IMR-90 (cell line): ENCODE measurements at regions not wholly inside any gene's neighbourhood (a gene's known extent, or its start where the extent isn't known, plus 50 kb on each side); places are given as distances from the start of the nearest gene placed in this dataset.

Experiments
- ATAC-seq: fragments of 200-7000 bp; cut with Tn5 transposase; 2 replicates; pipeline ENCODE4 v1.9.1; 2020; ENCODE audit warnings: low read depth, mild to moderate bottlenecking, moderate library complexity
- BruUV-seq: library from RNA; stranded (reverse); fragments of 400-500 nt; replicated peaks from 2 replicates; lab custom pipeline; 2021; lab: Mats Ljungman, UMichigan
- CTCF ChIA-PET: fragments of 300-600 bp; formaldehyde crosslinking; extraction: SDS; loops from one replicate; lab custom pipeline; 2021; ENCODE audit warnings: antibody characterized with exemption; lab: Yijun Ruan, JAX
- POLR2A ChIA-PET: fragments of 300-600 bp; sonication (Branson Sonifier 250); formaldehyde crosslinking; loops from one replicate; lab custom pipeline; 2022; ENCODE audit warnings: antibody characterized with exemption; ENCODE audit not compliant: unreplicated experiment; lab: Charles Lee
- DNase-seq: peaks from one replicate; pipeline ENCODE4 v3.0.0; 2013
- H2AFZ ChIP-seq: replicated peaks from 2 replicates; pipeline ENCODE3; 2013; ENCODE audit warnings: low read length, mild to moderate bottlenecking; ENCODE audit not compliant: poor library complexity
- H2AK5ac ChIP-seq: 2 replicates; pipeline ENCODE4 v1.6.1; 2013; ENCODE audit warnings: low read depth, low read length, inconsistent platforms
- H2AK9ac ChIP-seq: replicated peaks from 2 replicates; pipeline ENCODE3; 2013; ENCODE audit warnings: mild to moderate bottlenecking, low read depth, low read length, moderate library complexity; ENCODE audit not compliant: poor library complexity
- H2BK120ac ChIP-seq: 2 replicates; pipeline ENCODE4 v1.6.1; 2013; ENCODE audit warnings: low read depth, low read length, inconsistent platforms
- H2BK15ac ChIP-seq: 3 replicates; pipeline ENCODE4 v1.6.1; 2013; ENCODE audit warnings: low read depth, low read length, inconsistent platforms
- H2BK20ac ChIP-seq: 2 replicates; pipeline ENCODE4 v1.6.1; 2013; ENCODE audit warnings: low read depth, mild to moderate bottlenecking, inconsistent platforms, low read length, moderate library complexity
- H2BK5ac ChIP-seq: 2 replicates; pipeline ENCODE4 v1.6.1; 2013; ENCODE audit warnings: mild to moderate bottlenecking, low read depth, low read length, inconsistent platforms; ENCODE audit not compliant: poor library complexity, severe bottlenecking
- H3K14ac ChIP-seq: replicated peaks from 2 replicates; pipeline ENCODE4 v1.6.1; 2013; ENCODE audit warnings: low read depth, low read length, inconsistent platforms
- H3K18ac ChIP-seq: 2 replicates; pipeline ENCODE4 v1.6.1; 2013; ENCODE audit warnings: low read depth, low read length, control low read depth
- H3K23ac ChIP-seq: 2 replicates; pipeline ENCODE4 v1.6.1; 2013; ENCODE audit warnings: low read depth, low read length, inconsistent platforms
- H3K27ac ChIP-seq: 2 replicates; pipeline ENCODE4 v1.5.1; 2013; ENCODE audit warnings: mild to moderate bottlenecking, control low read depth, low read length; ENCODE audit not compliant: insufficient read depth
- H3K27me3 ChIP-seq: 2 replicates; pipeline ENCODE4 v1.6.1; 2013; ENCODE audit warnings: low read length; ENCODE audit not compliant: control insufficient read depth, insufficient read depth
- H3K36me3 ChIP-seq: 2 replicates; pipeline ENCODE4 v1.6.1; 2013; ENCODE audit warnings: low read length, mixed read lengths; ENCODE audit not compliant: control insufficient read depth, insufficient read depth
- H3K4ac ChIP-seq: 2 replicates; pipeline ENCODE4 v1.6.1; 2013; ENCODE audit warnings: low read depth, low read length, inconsistent platforms
- H3K4me1 ChIP-seq: 2 replicates; pipeline ENCODE4 v1.6.1; 2013; ENCODE audit warnings: low read length, mixed read lengths; ENCODE audit not compliant: control insufficient read depth, insufficient read depth
- H3K4me2 ChIP-seq: 2 replicates; pipeline ENCODE4 v1.6.1; 2013; ENCODE audit warnings: low read depth, mild to moderate bottlenecking, control low read depth, low read length, moderate library complexity
- H3K4me3 ChIP-seq: 2 replicates; pipeline ENCODE4 v1.5.1; 2013; ENCODE audit warnings: low read depth, mild to moderate bottlenecking, control low read depth, low read length, moderate library complexity; ENCODE audit not compliant: insufficient read depth
- H3K56ac ChIP-seq: 2 replicates; pipeline ENCODE4 v1.6.1; 2013; ENCODE audit warnings: low read length, inconsistent platforms; ENCODE audit not compliant: insufficient read depth; ENCODE audit errors: extremely low read depth
- H3K79me1 ChIP-seq, 2 experiments: 2 replicates each; pipeline ENCODE4 v1.6.1; 2013; ENCODE audit warnings: low read length in 2 of 2, inconsistent platforms in 1 of 2, low read depth in 1 of 2
- H3K9ac ChIP-seq: 2 replicates; pipeline ENCODE4 v1.6.1; 2013; ENCODE audit warnings: low read depth, low read length, control low read depth
- H3K9me1 ChIP-seq: 2 replicates; pipeline ENCODE4 v1.6.1; 2013; ENCODE audit warnings: low read length, inconsistent platforms; ENCODE audit not compliant: insufficient read depth
- H3K9me3 ChIP-seq: 2 replicates; pipeline ENCODE4 v1.6.1; 2013; ENCODE audit warnings: low read length; ENCODE audit not compliant: control insufficient read depth, insufficient read depth
- H4K20me1 ChIP-seq: 2 replicates; pipeline ENCODE4 v1.6.1; 2013; ENCODE audit warnings: low read length, inconsistent platforms; ENCODE audit not compliant: insufficient read depth
- H4K5ac ChIP-seq: 2 replicates; pipeline ENCODE4 v1.6.1; 2013; ENCODE audit warnings: mild to moderate bottlenecking, low read depth, low read length, control low read depth
- H4K8ac ChIP-seq, 2 experiments: 2 replicates each; pipeline ENCODE4 v1.6.1; 2013; ENCODE audit warnings: low read depth in 2 of 2, low read length in 2 of 2, control low read depth in 1 of 2, inconsistent platforms in 1 of 2
- H4K91ac ChIP-seq: 2 replicates; pipeline ENCODE4 v1.6.1; 2013; ENCODE audit warnings: low read depth, low read length, inconsistent platforms; ENCODE audit not compliant: insufficient read depth
- CEBPB ChIP-seq: IDR thresholded peaks from 2 replicates; pipeline ENCODE4 v1.6.1; 2012; ENCODE audit warnings: low read depth, low read length, improper control_type of control experiment
- FOS ChIP-seq: fragments of 150-350 bp; IDR thresholded peaks from 2 replicates; pipeline ENCODE4 v1.6.1; 2016; ENCODE audit warnings: low read depth, low read length
- MXI1 ChIP-seq: IDR thresholded peaks from 2 replicates; pipeline ENCODE4 v1.6.1; 2012; ENCODE audit warnings: low read depth, mild to moderate bottlenecking, low read length, moderate library complexity, borderline replicate concordance
- NFE2L2 ChIP-seq: fragments of 150-350 bp; IDR thresholded peaks from 2 replicates; pipeline ENCODE4 v1.6.1; 2016; ENCODE audit warnings: low read depth, mild to moderate bottlenecking, low read length
- POLR2A ChIP-seq: IDR thresholded peaks from 2 replicates; pipeline ENCODE4 v1.6.1; 2012; ENCODE audit warnings: mild to moderate bottlenecking, low read depth, low read length
- WGBS, 2 experiments: methylation state at CpG; one replicate each; pipeline versions ENCODE4 v1.1.5 to v1.1.7; 2013; ENCODE audit warnings: missing lambda C conversion rate in 2 of 2; ENCODE audit not compliant: insufficient read length in 1 of 2; ENCODE audit errors: extremely low coverage in 2 of 2; 5-methylcytosine and 5-hydroxymethylcytosine counted together
- dilution Hi-C: fragments of 300-500 bp; cut with HindIII; formaldehyde crosslinking; loops from one replicate; pipeline ENCODE4 v1.14.3; 2018; ENCODE audit warnings: low sequenced_read_pairs; ENCODE audit not compliant: unreplicated experiment
- in situ Hi-C: fragments of 300-500 bp; cut with MboI; formaldehyde crosslinking; loops from 3 replicates; pipeline ENCODE4 v1.14.3; 2019; ENCODE audit warnings: low sequenced_read_pairs, inconsistent platforms, mixed read lengths
- intact Hi-C: fragments of 100-400 bp; cut with micrococcal nuclease; formaldehyde crosslinking; loops from 2 replicates; pipeline ENCODE4 v1.10.0; 2022

DNA sequence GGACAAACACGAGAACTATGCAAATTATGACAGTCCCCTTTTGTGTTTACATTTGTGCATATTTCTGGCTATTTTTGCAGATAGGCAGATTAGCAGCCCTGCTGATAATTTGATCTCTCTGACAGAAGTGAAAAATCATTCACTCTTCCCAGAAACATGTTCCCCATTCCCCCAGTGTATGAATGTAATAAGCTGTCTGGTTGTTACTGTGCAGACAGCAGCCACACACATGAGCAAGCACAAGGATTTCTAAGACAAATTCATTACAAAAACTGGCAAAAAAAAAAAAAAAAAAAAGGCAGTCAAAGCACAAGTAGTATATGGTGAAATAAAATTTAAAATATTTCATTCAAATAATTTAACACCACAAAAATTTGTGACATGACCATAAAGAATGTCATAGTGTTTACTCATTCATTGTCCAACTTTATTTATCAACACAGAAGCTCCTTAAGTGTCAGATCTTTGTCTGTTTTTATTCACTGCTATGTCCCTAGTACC is 95.5 kb upstream of the VGLL2 start:
- Histone ChIP-seq H2BK5ac (no peak overlapping the region), H3K56ac (no peak overlapping the region), H3K18ac (no peak overlapping the region), H2BK120ac (no peak overlapping the region), H4K8ac (no peak overlapping the region), H3K4me1 (no peaks in the 10 kb centered on the region), H2BK15ac (no peak overlapping the region), H3K27me3 (no peaks in the 10 kb centered on the region), H3K23ac (no peak overlapping the region), H3K9me1 (no peaks in the 10 kb centered on the region), H4K20me1 (no peaks in the 10 kb centered on the region), H4K5ac (no peak overlapping the region), H3K4ac (no peak overlapping the region), H2AK5ac (no peak overlapping the region), H3K9ac (no peak overlapping the region), H3K9me3 (no peaks in the 10 kb centered on the region), H3K79me1 (no peaks in the 10 kb centered on the region), H2AK9ac (no peak overlapping the region), H3K36me3 (no peaks in the 10 kb centered on the region), H4K91ac (no peak overlapping the region), H3K4me3 (no peak overlapping the region), H2BK20ac (no peak overlapping the region), H3K4me2 (no peak overlapping the region), H3K14ac (no peak overlapping the region), H2AFZ (no peak overlapping the region), H3K27ac (no peak overlapping the region)
- dilution Hi-C loops = no loop called here
- BruUV-seq = no TSS peak
- DNase-seq (no peak), ATAC-seq (no peak)
- intact Hi-C loops = no loop called here
- POLR2A ChIA-PET = no interaction called here
- TF ChIP-seq NFE2L2 (no peak), POLR2A (no peak), FOS (no peak), MXI1 (no peak), CEBPB (no peak)
- in situ Hi-C loops = no loop called here
- WGBS, 2 experiments = no CpG with 5 or more reads among the region's 1 CpG
- CTCF ChIA-PET = no interaction called here
